Activated CD4-positive, alpha-beta T cell treated with anti-CD3 and anti-CD28 coated beads, Interleukin-10, Interleukin-2, amounts not matched to agents 100 ng/mL and 50 ng/mL, durations not matched to agents 16 hours and 8 hours (primary cell): ENCODE measurements at regions not wholly inside any gene's neighbourhood (a gene's known extent, or its start where the extent isn't known, plus 50 kb on each side); places are given as distances from the start of the nearest gene placed in this dataset.

Experiments used
- DNase-seq: peaks from one replicate; pipeline ENCODE4 v3.0.0-alpha.2; 2020

GRCh38 chr3:163058031-163058854 is 1561.6 kb downstream of the OTOL1 start:
- no peak for DNase-seq

- no peak for DNase-seq
Measured at GRCh38 chr3:163071713-163072112, 1575.1 kb downstream of the OTOL1 start.
